Colonic mucosa (tissue), 4 donors: ENCODE measurements at regions not wholly inside any gene's neighbourhood (a gene's known extent, or its start where the extent isn't known, plus 50 kb on each side); places are given as distances from the start of the nearest gene placed in this dataset.

Source experiments
- DNase-seq: peaks from one replicate; pipeline ENCODE4 v3.0.0-alpha.2; 2020
- H3K27ac ChIP-seq: fragments of 200-600 bp; one replicate; pipeline ENCODE4 v1.8.0; 2021
- H3K27me3 ChIP-seq: fragments of 200-600 bp; one replicate; pipeline ENCODE4 v1.8.0; 2021
- H3K36me3 ChIP-seq: fragments of 200-600 bp; one replicate; pipeline ENCODE4 v1.8.0; 2021
- H3K4me1 ChIP-seq: fragments of 200-600 bp; one replicate; pipeline ENCODE4 v1.8.0; 2021; ENCODE audit warnings: mild to moderate bottlenecking
- H3K4me3 ChIP-seq: fragments of 200-600 bp; one replicate; pipeline ENCODE4 v1.8.0; 2021
- H3K9ac ChIP-seq, 2 donors: one replicate each; pipeline ENCODE4 v1.7.0; 2013; ENCODE audit warnings: control low read depth in 2 of 2, low read depth in 2 of 2, low read length in 2 of 2
- H3K9me3 ChIP-seq: fragments of 200-600 bp; one replicate; pipeline ENCODE4 v1.8.0; 2021
- intact Hi-C: fragments of 100-400 bp; cut with DNase I; formaldehyde crosslinking; loops from one replicate; pipeline ENCODE4 v1.14.1; 2022
- TF ChIP-seq, protein P1 (sequence below): fragments of 200-600 bp; IDR thresholded peaks from one replicate; pipeline ENCODE4 v1.8.0; 2022; ENCODE audit warnings: antibody characterized with exemption, mild to moderate bottlenecking
- donor health status: healthy.
- donor health status: DM: no; HTN: no; CAD: no.
- donor health status: DM: no; HTN: no; CAD: no.

DNA sequence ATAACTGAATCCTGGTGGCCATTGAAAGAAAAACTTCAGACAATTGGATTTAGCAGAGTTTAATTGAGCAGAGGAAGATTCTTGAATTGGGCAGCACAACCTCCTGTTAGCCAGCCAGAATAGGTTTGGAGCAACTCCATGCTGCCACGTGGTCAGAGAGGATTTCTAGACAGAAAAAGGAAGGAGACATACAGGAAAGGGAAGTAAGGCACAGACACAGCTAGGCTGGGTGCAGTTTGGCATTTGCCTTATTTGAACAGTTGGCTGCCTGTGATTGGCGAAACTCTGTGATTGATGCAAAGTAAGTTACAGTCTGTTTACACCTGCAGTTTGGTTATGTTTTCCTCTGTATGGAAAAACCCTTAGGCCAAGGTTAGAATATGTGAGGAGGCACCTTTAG lies 85.8 kb upstream of the SPATA13 start:
- TF ChIP-seq, protein P1, sequence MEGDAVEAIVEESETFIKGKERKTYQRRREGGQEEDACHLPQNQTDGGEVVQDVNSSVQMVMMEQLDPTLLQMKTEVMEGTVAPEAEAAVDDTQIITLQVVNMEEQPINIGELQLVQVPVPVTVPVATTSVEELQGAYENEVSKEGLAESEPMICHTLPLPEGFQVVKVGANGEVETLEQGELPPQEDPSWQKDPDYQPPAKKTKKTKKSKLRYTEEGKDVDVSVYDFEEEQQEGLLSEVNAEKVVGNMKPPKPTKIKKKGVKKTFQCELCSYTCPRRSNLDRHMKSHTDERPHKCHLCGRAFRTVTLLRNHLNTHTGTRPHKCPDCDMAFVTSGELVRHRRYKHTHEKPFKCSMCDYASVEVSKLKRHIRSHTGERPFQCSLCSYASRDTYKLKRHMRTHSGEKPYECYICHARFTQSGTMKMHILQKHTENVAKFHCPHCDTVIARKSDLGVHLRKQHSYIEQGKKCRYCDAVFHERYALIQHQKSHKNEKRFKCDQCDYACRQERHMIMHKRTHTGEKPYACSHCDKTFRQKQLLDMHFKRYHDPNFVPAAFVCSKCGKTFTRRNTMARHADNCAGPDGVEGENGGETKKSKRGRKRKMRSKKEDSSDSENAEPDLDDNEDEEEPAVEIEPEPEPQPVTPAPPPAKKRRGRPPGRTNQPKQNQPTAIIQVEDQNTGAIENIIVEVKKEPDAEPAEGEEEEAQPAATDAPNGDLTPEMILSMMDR: no peak
- intact Hi-C loops: no loop called here
- DNase-seq: peak; percentile 57
- Histone ChIP-seq H3K27ac (no peak overlapping the region), H3K27me3 (no peaks in the 10 kb centered on the region), H3K4me3 (no peak overlapping the region), H3K9ac (no peak overlapping the region), H3K36me3 (no peaks in the 10 kb centered on the region), H3K4me1 (peaks cover 8% of the 10 kb centered on the region), H3K9me3 (no peaks in the 10 kb centered on the region)

DNA sequence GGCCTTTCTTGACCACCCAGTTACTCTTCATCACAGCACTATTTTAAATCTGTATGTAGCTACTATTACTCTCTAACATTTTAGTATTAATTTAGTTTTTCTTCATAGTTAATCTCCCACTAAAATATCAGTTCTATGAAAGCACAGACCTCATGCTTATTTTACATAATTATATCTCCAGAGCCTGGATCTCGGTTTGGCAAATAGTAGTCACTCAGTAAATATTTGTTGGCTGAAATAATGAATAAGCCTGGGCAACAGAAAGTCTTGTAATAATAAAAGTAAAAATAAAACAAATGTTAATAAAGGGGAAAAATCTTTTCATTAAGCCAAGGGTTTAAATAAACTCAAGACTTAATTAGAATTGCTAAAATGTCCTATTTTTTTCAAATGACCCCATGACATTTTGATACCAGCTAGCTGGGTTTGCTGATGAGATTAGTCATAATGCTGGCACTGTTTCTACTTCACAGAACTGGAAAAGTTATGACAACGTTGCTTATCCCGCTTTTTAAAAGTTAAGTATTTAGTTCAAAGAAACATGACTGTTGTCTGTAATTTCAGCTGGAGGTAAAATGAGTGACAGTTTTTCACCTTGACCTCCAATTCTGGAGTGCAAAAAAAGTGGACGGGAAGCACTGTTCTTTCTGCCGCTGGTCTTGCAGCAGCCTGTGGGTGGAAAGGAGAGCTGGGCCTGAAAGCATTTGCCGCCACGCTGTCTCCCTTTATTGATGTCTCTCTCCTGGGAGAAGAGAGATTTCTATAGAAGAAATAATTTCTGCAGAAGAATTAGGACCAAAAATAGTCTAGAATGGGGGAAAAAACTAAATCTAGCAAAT lies 85.2 kb upstream of the SPATA13 start:
- Histone ChIP-seq H3K27ac (peak overlapping the region; percentile 32), H3K9me3 (no peaks in the 10 kb centered on the region), H3K9ac (peak overlapping the region in 1 of 2 donors; percentile 22), H3K27me3 (no peaks in the 10 kb centered on the region), H3K4me1 (peaks cover 8% of the 10 kb centered on the region), H3K36me3 (no peaks in the 10 kb centered on the region), H3K4me3 (no peak overlapping the region)
- TF ChIP-seq, protein P1: no peak
- intact Hi-C loops: no loop called here
- DNase-seq: no peak

DNA sequence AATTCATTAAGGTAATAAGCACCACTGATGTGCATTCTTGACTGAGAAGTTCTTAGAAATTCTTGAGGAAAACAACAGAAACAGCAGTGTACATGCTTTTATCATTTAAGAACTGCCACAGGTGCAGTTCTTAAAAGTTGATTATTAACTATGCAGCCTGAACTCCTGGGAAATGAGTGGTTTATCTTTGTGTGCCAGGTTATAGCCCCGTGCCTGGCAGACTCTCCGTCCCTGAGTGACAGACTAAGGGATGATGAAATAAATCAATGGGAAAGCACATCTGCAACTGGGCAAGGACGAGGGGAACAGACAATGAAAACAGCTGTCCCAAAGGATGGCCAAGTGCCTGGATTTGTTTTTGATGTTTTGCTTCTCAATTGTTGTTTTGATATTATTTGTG lies 84.4 kb upstream of the SPATA13 start:
- intact Hi-C loops: no loop called here
- peak overlapping the region in 1 of 2 donors; percentile 22 for H3K9ac ChIP-seq

DNA sequence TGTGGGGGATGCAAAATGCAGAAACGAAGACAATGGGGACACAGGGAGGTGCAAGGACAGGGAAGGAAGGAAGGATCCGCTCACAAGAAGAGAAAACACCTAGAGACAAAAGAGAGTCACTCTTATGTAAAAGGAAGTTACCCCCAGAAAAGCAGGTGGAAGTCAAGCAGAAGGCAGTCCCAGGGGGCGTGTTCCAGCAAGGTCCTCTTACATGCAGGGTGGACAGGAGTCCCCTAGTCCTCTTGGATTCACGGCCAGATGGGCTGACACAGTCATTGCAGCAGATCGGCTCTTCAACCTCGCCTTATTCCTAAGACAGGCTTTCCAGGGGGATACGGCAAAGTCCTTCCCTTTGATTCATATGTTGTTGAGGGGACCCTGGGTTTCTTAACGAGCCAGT lies 83.9 kb upstream of the SPATA13 start:
- peak overlapping the region in 1 of 2 donors; percentile 22 for H3K9ac ChIP-seq
- peaks cover 8% of the 10 kb centered on the region for H3K4me1 ChIP-seq
- H3K27me3 ChIP-seq: no peaks in the 10 kb centered on the region
- intact Hi-C loops: no loop called here
- peak overlapping the region; percentile 32 for H3K27ac ChIP-seq
- no peak for DNase-seq
- TF ChIP-seq, protein P1: no peak
- no peaks in the 10 kb centered on the region for H3K9me3 ChIP-seq
- H3K4me3 ChIP-seq: peak overlapping the region; percentile 22
- no peaks in the 10 kb centered on the region for H3K36me3 ChIP-seq

More for the DNA sequence above, 84.4 kb upstream of the SPATA13 start:
- Histone ChIP-seq H3K4me3 (peak overlapping the region; percentile 22), H3K27me3 (no peaks in the 10 kb centered on the region), H3K4me1 (peaks cover 8% of the 10 kb centered on the region), H3K9me3 (no peaks in the 10 kb centered on the region), H3K36me3 (no peaks in the 10 kb centered on the region), H3K27ac (peak overlapping the region; percentile 32)
- TF ChIP-seq, protein P1: no peak
- peak; percentile 70 for DNase-seq

DNA sequence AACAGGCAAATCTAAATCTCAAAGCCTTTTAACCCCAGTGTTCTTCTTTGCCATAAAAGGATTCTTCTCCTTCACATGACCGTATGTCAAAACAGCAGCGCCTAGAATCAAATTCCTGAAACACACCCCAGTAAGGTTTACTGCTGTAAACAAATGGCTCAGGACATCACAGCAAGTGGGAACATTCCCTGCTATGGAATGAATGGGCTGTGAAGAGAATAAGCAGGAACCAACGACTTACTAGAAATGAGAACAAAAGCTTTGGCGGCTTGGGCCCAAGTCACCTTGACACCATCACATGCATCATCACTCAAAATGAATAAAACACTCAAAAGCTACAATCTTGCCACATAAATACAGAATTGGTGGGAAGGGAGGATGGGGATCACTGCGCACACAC lies 80.4 kb upstream of the SPATA13 start:
- H3K9ac ChIP-seq: no peak overlapping the region
- TF ChIP-seq, protein P1: no peak
- no peaks in the 10 kb centered on the region for H3K27me3 ChIP-seq
- no peaks in the 10 kb centered on the region for H3K36me3 ChIP-seq
- peaks cover 3% of the 10 kb centered on the region for H3K4me1 ChIP-seq
- no peak overlapping the region for H3K27ac ChIP-seq
- no peak for DNase-seq
- H3K9me3 ChIP-seq: no peaks in the 10 kb centered on the region
- H3K4me3 ChIP-seq: no peak overlapping the region
- intact Hi-C loops: no loop called here
